OCI-LY7 (cell line): ENCODE measurements at regions not wholly inside any gene's neighbourhood (a gene's known extent, or its start where the extent isn't known, plus 50 kb on each side); places are given as distances from the start of the nearest gene placed in this dataset.
"Not testable (repeated sequence)": the region's sequence is repeated elsewhere in the genome, so short reads cannot be mapped to it uniquely, and the experiment has no call there.

Experiments used
- BruUV-seq: library from RNA; stranded (reverse); fragments of 400-500 nt; replicated peaks from 2 replicates; lab custom pipeline; 2021; lab: Mats Ljungman, UMichigan
- CTCF ChIA-PET: fragments of 300-600 bp; sonication (Branson Sonifier 250); formaldehyde crosslinking; loops from one replicate; lab custom pipeline; 2022; ENCODE audit warnings: antibody characterized with exemption; ENCODE audit not compliant: unreplicated experiment; lab: Charles Lee
- POLR2A ChIA-PET: fragments of 300-600 bp; sonication (Branson Sonifier 250); formaldehyde crosslinking; loops from one replicate; lab custom pipeline; 2022; ENCODE audit warnings: antibody characterized with exemption; lab: Charles Lee
- DNase-seq: peaks from one replicate; pipeline ENCODE4 v3.0.0-alpha.2; 2015; ENCODE audit warnings: low spot score
- H2AFZ ChIP-seq: fragments of 200-600 bp; sonication (generic), shearing (Covaris generic); 2 replicates; pipeline ENCODE4 v1.6.1; 2014; ENCODE audit warnings: mild to moderate bottlenecking, antibody characterized with exemption, low read length, moderate library complexity
- H3K27ac ChIP-seq: fragments of 200-600 bp; sonication (generic); 2 replicates; pipeline ENCODE4 v1.5.1; 2014; ENCODE audit warnings: mixed run types, low read depth, mild to moderate bottlenecking, moderate library complexity, low read length, inconsistent platforms; ENCODE audit not compliant: poor library complexity, severe bottlenecking
- H3K36me3 ChIP-seq: fragments of 200-600 bp; sonication (generic); 2 replicates; pipeline ENCODE4 v1.6.1; 2014; ENCODE audit warnings: mild to moderate bottlenecking, antibody characterized with exemption, low read length, moderate library complexity, mixed read lengths; ENCODE audit not compliant: insufficient read depth
- H3K4me1 ChIP-seq: fragments of 200-600 bp; sonication (generic); 2 replicates; pipeline ENCODE4 v1.5.1; 2014; ENCODE audit warnings: mild to moderate bottlenecking, low read length; ENCODE audit not compliant: insufficient read depth, poor library complexity, severe bottlenecking
- H3K4me2 ChIP-seq: fragments of 200-600 bp; sonication (generic); 2 replicates; pipeline ENCODE4 v1.6.1; 2014; ENCODE audit warnings: mild to moderate bottlenecking, low read length
- H3K4me3 ChIP-seq: fragments of 200-600 bp; sonication (generic); 2 replicates; pipeline ENCODE4 v1.5.1; 2014; ENCODE audit warnings: mild to moderate bottlenecking, low read depth, low read length; ENCODE audit not compliant: poor library complexity, severe bottlenecking
- H3K79me2 ChIP-seq: fragments of 200-600 bp; sonication (generic); 2 replicates; pipeline ENCODE4 v1.6.1; 2016; ENCODE audit warnings: low read depth, mild to moderate bottlenecking, low read length, moderate library complexity, mixed read lengths; ENCODE audit not compliant: insufficient read depth
- H3K9me2 ChIP-seq: fragments of 200-600 bp; sonication (generic); 2 replicates; pipeline ENCODE4 v1.6.1; 2016; ENCODE audit warnings: mild to moderate bottlenecking, low read length, mixed read lengths; ENCODE audit not compliant: insufficient read depth
- H3K9me3 ChIP-seq: fragments of 200-600 bp; sonication (generic); 2 replicates; pipeline ENCODE4 v1.6.1; 2014; ENCODE audit warnings: mild to moderate bottlenecking, mixed run types, low read length, mixed read lengths
- H4K20me1 ChIP-seq: fragments of 200-600 bp; sonication (generic); 2 replicates; pipeline ENCODE4 v1.6.1; 2014; ENCODE audit warnings: mild to moderate bottlenecking, antibody characterized with exemption, low read length, moderate library complexity, mixed read lengths; ENCODE audit not compliant: insufficient read depth
- intact Hi-C: fragments of 100-400 bp; cut with micrococcal nuclease; formaldehyde crosslinking; loops from one replicate; pipeline ENCODE4 v1.10.0; 2022; ENCODE audit not compliant: unreplicated experiment

- Histone ChIP-seq H3K4me2 (peak overlapping the region; percentile 61; the same call in 1 of the 2 replicates), H3K4me3 (peak overlapping the region; percentile 63), H3K27ac (peak overlapping the region; percentile 62)
- CTCF ChIA-PET, H4K20me1 ChIP-seq, H3K4me1 ChIP-seq, BruUV-seq, H3K9me3 ChIP-seq, H3K36me3 ChIP-seq, H3K79me2 ChIP-seq, H3K9me2 ChIP-seq, H2AFZ ChIP-seq, POLR2A ChIA-PET, intact Hi-C loops: not testable (repeated sequence)
- DNase-seq: peak; percentile 47
Observed at GRCh38 chr9:62897411-62898225, 1707.8 kb downstream of the SPATA31A7 start.

GRCh38 chr9:62899666-62900065 lies 1709.8 kb downstream of the SPATA31A7 start:
- H3K4me1 ChIP-seq, H3K36me3 ChIP-seq, H3K9me2 ChIP-seq, BruUV-seq, H3K79me2 ChIP-seq, DNase-seq, intact Hi-C loops, H4K20me1 ChIP-seq, H3K4me3 ChIP-seq, H3K9me3 ChIP-seq, POLR2A ChIA-PET, H2AFZ ChIP-seq, H3K27ac ChIP-seq, H3K4me2 ChIP-seq, CTCF ChIA-PET: not testable (repeated sequence)

- H3K27ac ChIP-seq, POLR2A ChIA-PET, H3K36me3 ChIP-seq, BruUV-seq, DNase-seq, H3K4me2 ChIP-seq, H2AFZ ChIP-seq, intact Hi-C loops, H3K4me1 ChIP-seq, H3K79me2 ChIP-seq, H3K4me3 ChIP-seq, H4K20me1 ChIP-seq, H3K9me2 ChIP-seq, H3K9me3 ChIP-seq, CTCF ChIA-PET: not testable (repeated sequence)
Observed at GRCh38 chr9:62904061-62904460, 1714.2 kb downstream of the SPATA31A7 start.

DNA sequence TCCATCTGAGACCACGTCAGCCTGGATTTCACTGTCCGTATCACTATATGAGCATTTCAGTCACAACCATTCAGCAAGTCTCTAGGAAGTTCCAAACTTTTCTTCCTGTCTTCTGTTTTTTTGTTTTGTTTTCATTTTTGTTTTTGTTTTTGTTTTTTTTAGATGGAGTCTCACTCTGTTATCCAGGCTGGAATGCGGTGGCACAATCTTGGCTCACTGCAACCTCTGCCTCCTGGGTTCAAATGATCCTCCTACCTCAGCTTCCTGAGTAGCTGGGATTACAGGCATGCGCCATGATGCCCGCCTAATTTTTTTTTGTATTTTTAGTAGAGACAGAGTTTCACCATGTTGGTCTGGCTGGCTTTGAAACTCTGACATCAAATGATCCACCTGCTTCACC lies 1715.9 kb downstream of the SPATA31A7 start:
- CTCF ChIA-PET, intact Hi-C loops, H2AFZ ChIP-seq, POLR2A ChIA-PET, H3K9me3 ChIP-seq, H3K9me2 ChIP-seq, H3K27ac ChIP-seq, H3K4me3 ChIP-seq, H3K36me3 ChIP-seq, H3K4me1 ChIP-seq, DNase-seq, H3K4me2 ChIP-seq, BruUV-seq, H4K20me1 ChIP-seq, H3K79me2 ChIP-seq: not testable (repeated sequence)

DNA sequence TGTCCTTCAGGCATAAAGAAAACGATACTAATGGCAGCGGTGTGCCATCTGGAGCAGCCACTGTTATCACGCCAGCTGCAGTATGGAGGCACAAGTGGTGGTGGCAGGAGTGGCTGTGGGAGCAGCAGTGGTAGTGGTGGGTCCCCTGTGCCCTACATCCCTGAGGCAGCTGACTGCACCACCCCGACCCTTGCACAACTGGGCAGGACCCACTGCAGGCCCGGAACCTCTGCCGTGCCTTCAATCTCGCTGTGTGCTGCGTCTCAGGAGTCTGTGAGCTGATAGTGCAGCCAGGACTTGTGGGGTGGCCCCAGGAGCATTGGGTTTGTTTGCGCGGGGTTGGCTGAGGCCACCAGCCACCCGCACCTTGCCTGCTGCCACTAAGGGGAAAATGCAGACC lies 1718.0 kb downstream of the SPATA31A7 start:
- H3K4me1 ChIP-seq, POLR2A ChIA-PET, H3K4me3 ChIP-seq, H3K9me3 ChIP-seq, H3K79me2 ChIP-seq, H3K27ac ChIP-seq, CTCF ChIA-PET, BruUV-seq, H2AFZ ChIP-seq, H3K9me2 ChIP-seq, H4K20me1 ChIP-seq, H3K4me2 ChIP-seq, intact Hi-C loops, DNase-seq, H3K36me3 ChIP-seq: not testable (repeated sequence)

DNA sequence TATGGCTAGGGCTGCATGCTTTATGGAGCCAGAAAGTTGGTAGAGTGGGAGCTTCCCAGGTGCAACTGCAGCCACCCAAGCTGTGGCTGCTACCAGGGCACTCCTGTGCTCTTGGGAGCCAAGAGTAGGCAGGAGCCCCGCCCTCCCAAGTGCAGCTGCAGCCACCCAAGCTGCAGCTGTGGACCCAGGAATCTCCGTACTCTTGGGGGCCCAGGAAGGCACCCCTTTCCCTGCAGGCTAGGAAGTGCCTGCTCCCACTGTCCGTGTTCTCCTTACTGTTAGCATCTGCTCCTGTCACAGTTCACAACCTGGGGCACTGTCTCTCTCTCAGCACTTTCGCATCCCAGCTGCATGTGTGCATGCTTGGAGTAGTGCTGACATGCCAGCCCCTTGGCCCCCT lies 1718.4 kb downstream of the SPATA31A7 start:
- H3K4me2 ChIP-seq, H3K27ac ChIP-seq, CTCF ChIA-PET, H3K4me3 ChIP-seq, H3K36me3 ChIP-seq, H3K4me1 ChIP-seq, H4K20me1 ChIP-seq, H3K9me3 ChIP-seq, POLR2A ChIA-PET, intact Hi-C loops, H3K9me2 ChIP-seq, BruUV-seq, DNase-seq, H3K79me2 ChIP-seq, H2AFZ ChIP-seq: not testable (repeated sequence)
